Mucosa of rectum (tissue), 2 donors: ENCODE measurements at regions not wholly inside any gene's neighbourhood (a gene's known extent, or its start where the extent isn't known, plus 50 kb on each side); places are given as distances from the start of the nearest gene placed in this dataset.
"Not testable (repeated sequence)": the region's sequence is repeated elsewhere in the genome, so short reads cannot be mapped to it uniquely, and the experiment has no call there.

Source experiments
- H3K27ac ChIP-seq, 2 donors: one replicate each; pipeline ENCODE4 v1.7.0; 2013; ENCODE audit warnings: inconsistent platforms in 2 of 2, low read depth in 2 of 2, low read length in 2 of 2
- H3K27me3 ChIP-seq, 2 donors: one replicate each; pipeline ENCODE4 v1.7.0; 2013; ENCODE audit warnings: low read length in 2 of 2; ENCODE audit not compliant: control insufficient read depth in 2 of 2, insufficient read depth in 2 of 2
- H3K36me3 ChIP-seq, 2 donors: one replicate each; pipeline ENCODE4 v1.7.0; 2013; ENCODE audit warnings: low read length in 2 of 2; ENCODE audit not compliant: control insufficient read depth in 2 of 2, insufficient read depth in 2 of 2
- H3K4me1 ChIP-seq, 2 donors: one replicate each; pipeline ENCODE4 v1.7.0; 2013; ENCODE audit warnings: low read length in 2 of 2, mild to moderate bottlenecking in 1 of 2; ENCODE audit not compliant: control insufficient read depth in 2 of 2, insufficient read depth in 2 of 2
- H3K4me3 ChIP-seq, 2 donors: one replicate each; pipeline ENCODE4 v1.7.0; 2013; ENCODE audit warnings: low read length in 2 of 2
- H3K9ac ChIP-seq, 2 donors: one replicate each; pipeline ENCODE4 v1.7.0; 2013; ENCODE audit warnings: low read length in 2 of 2, low read depth in 1 of 2, mild to moderate bottlenecking in 1 of 2
- H3K9me3 ChIP-seq, 2 donors: one replicate each; pipeline ENCODE4 v1.7.0; 2013; ENCODE audit warnings: low read length in 2 of 2; ENCODE audit not compliant: control insufficient read depth in 2 of 2
- donor health status: healthy.
- donor health status: Normal muscosa, but diverticular disease.

DNA sequence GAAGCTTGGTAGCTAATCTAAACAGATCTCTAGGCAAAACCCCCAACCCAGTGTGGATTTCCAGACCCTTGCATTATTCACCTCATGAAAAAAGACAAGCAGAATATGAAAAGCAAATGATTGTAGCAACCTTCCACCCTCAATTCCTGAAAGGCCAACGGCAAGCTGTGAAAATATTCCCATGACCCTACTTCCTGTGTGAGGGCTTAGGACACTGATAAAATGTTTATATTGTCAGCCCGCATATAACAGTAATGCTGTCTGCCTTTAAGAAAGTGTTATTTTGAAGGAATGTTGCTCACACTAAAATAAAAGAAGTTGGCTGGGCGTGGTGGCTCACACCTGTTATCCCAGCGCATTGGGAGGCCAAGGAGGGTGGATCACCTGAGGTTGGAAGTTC lies 233.5 kb upstream of the NRIP1 start:
- H3K9me3 ChIP-seq, result no peaks in the 10 kb centered on the region
- H3K4me3 ChIP-seq, result no peak overlapping the region
- no peak overlapping the region for H3K9ac ChIP-seq
- H3K27ac ChIP-seq, result no peak overlapping the region
- H3K36me3 ChIP-seq, result no peaks in the 10 kb centered on the region
- peaks cover 0 to under 1% of the 10 kb centered on the region in 2 donors for H3K4me1 ChIP-seq
- no peaks in the 10 kb centered on the region for H3K27me3 ChIP-seq

DNA sequence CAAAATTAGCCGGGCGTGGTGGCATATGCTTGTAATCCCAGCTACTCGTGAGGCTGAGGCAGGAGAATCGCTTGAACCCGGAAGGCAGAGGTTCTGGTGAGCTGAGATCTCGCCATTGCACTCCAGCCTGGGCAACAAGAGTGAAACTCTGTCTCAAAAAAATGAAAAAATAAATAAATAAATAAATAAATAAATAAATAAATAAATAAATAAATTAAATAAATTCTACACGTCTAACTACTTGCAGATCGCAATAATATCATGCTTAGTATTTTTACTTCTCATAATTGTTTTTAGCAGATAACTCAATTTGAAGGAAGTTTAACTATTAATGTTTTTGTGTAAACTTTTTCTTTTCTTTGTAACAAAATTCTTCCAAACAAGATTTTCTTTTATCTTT lies 234.0 kb upstream of the NRIP1 start:
- H3K4me3 ChIP-seq, H3K9ac ChIP-seq, H3K27ac ChIP-seq, H3K36me3 ChIP-seq, H3K4me1 ChIP-seq, H3K27me3 ChIP-seq, H3K9me3 ChIP-seq: not testable (repeated sequence)

DNA sequence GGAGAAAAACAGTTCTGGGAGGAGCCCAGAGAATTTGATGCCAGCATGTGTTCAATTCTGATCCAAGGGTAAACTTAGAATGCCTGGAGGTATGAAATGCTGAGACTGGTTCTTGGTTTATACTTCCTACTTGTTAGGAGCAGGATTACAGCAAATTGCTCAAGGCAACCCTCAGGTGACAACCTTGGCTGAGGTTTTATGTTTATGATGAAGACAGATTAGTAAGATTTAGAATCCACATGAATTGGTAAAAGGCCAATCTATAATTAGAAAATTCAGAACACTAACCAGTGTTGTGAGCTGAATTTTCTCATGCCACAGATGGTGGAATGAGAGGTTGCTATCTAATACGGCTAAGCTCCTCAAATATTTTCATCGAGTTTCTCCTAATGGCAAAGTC lies 235.3 kb upstream of the NRIP1 start:
- Histone ChIP-seq H3K9ac (no peak overlapping the region), H3K27ac (no peak overlapping the region)

DNA sequence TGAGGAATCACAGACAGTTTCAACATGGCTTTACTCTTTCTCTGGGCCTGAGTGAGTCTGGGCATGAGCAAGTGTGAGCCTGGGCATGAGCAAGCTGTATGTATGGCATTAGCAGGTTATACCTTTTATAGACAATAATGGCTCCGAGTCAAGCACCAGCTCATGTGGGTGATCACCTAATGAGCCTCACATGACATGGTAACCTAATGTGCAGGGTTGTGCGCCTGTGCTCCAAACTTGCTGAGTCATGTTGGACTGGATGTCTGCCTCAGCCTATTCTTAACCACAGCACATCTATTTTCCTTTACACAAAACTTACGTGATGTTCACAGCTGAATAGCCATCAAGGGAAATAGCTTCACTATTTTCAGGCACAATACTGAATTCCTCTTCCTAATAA lies 236.2 kb upstream of the NRIP1 start:
- Histone ChIP-seq H3K9ac (no peak overlapping the region), H3K4me3 (no peak overlapping the region), H3K27ac (no peak overlapping the region), H3K36me3 (no peaks in the 10 kb centered on the region), H3K4me1 (no peaks in the 10 kb centered on the region), H3K27me3 (no peaks in the 10 kb centered on the region), H3K9me3 (no peaks in the 10 kb centered on the region)

More for the DNA sequence above, 235.3 kb upstream of the NRIP1 start:
- H3K4me3 ChIP-seq, result no peak overlapping the region
- no peaks in the 10 kb centered on the region for H3K4me1 ChIP-seq
- H3K27me3 ChIP-seq, result no peaks in the 10 kb centered on the region
- no peaks in the 10 kb centered on the region for H3K9me3 ChIP-seq
- H3K36me3 ChIP-seq, result no peaks in the 10 kb centered on the region

DNA sequence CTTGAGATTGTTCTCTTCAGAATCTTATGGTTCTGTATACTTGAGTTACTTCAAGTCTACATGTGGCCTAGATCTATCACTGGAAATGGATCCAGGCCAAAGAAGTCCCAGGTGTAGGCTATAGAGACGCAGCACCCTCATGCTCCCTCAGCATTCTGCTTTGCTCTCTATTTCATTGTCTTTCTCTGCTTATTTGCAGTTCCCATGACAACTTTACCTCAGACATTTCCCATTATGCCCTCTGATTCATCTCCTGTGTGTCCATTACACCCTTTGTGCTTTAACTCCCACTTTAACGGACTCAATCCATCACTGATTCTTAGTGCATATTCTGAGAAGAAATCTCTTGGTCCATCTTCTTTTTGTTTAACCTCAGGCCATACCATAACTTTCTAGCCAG lies 236.9 kb upstream of the NRIP1 start:
- no peaks in the 10 kb centered on the region for H3K27me3 ChIP-seq
- no peaks in the 10 kb centered on the region for H3K9me3 ChIP-seq
- H3K4me3 ChIP-seq, result no peak overlapping the region
- no peak overlapping the region for H3K27ac ChIP-seq
- no peaks in the 10 kb centered on the region for H3K36me3 ChIP-seq
- H3K9ac ChIP-seq, result no peak overlapping the region
- H3K4me1 ChIP-seq, result no peaks in the 10 kb centered on the region

DNA sequence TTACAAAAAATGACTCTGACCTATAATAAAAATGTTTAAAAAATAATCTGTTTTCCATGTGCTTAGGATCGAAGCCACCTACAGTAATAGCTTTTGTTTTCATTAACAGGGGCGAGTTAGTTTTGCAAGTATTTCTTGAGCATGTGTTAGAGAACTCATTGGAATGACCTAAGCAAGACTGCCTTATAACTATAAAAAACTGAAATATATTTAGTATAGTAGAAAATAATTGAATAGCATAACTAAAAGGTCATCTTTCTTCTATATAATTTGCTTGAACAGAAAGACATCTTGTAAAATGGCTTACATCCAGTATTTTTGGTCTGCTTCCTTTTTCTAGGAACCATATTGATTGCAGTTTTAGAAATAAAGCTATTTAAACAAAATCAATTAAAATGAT lies 241.5 kb upstream of the NRIP1 start:
- H3K27me3 ChIP-seq, result no peaks in the 10 kb centered on the region
- no peak overlapping the region for H3K4me3 ChIP-seq
- H3K36me3 ChIP-seq, result no peaks in the 10 kb centered on the region
- H3K9ac ChIP-seq, result no peak overlapping the region
- no peaks in the 10 kb centered on the region for H3K9me3 ChIP-seq
- H3K4me1 ChIP-seq, result no peaks in the 10 kb centered on the region
- H3K27ac ChIP-seq, result no peak overlapping the region

DNA sequence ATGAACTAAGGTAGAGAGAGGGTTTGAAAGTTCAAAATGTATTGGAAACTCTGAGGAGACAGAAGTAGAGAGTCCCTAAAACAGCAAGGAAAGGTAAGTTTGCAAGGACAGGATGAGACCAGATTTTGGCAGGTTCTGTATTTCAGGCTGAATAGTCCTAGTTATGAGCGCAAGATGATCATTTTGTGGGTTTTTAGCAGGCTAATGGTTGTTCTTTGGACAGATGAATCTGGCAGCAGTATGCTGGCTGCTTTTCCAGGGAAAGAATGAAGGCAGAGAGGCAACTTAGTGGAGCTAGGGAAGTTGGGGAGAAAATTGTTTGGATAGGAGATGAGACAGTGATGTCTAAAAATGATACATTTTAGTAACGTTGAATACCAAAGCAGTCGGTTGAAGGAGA lies 243.5 kb upstream of the NRIP1 start:
- Histone ChIP-seq H3K4me1 (no peaks in the 10 kb centered on the region), H3K27ac (no peak overlapping the region), H3K9me3 (no peaks in the 10 kb centered on the region), H3K36me3 (no peaks in the 10 kb centered on the region), H3K9ac (no peak overlapping the region), H3K27me3 (no peaks in the 10 kb centered on the region), H3K4me3 (no peak overlapping the region)

DNA sequence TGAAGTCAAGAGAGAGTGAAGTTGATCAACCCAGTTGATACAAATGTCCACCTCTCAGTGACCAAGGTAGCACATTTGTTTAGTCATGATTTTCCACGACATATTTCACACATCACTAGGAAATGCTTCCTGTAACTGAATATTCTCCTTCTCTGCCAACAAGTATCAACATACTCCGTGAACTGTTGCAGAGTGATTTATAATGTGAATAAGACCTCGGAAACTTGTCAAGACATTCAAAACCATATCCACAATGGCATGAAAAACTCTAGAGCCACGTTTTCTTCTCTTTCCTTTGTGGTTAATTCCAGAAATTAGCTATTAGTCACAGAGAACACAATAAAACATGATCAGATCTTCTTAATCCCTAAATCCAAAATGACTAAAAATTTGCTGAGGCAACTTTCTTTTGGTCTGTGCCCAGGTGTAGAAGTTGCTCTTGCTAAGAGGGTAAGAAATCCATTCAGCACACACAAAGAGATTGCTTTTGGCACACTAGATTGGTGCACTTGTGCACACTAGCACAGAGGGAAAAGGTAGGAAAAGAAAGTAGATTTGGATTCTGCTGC lies 244.3 kb upstream of the NRIP1 start:
- no peaks in the 10 kb centered on the region for H3K4me1 ChIP-seq
- no peak overlapping the region for H3K27ac ChIP-seq
- no peak overlapping the region for H3K9ac ChIP-seq
- H3K27me3 ChIP-seq, result no peaks in the 10 kb centered on the region
- no peaks in the 10 kb centered on the region for H3K36me3 ChIP-seq
- H3K4me3 ChIP-seq, result no peak overlapping the region
- no peaks in the 10 kb centered on the region for H3K9me3 ChIP-seq

DNA sequence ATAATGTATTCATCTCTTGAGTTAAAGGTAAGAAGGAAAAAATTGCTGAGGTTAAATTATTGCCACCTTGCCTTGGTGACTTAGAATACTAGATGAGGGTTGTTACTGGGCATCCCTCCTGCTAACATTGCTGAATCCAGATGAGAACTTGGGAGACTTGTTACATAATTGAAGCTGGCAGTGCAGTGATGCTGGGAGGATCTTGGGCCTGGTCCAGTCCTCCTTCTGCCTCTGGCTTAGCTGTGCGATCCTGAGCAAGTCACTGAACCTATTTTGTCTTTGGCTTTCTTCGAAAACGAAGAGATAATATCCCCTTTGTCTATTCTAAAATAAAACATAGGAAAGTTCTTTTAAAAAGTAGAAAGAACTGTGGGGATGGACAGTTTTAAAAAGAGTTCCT lies 244.9 kb upstream of the NRIP1 start:
- no peaks in the 10 kb centered on the region for H3K36me3 ChIP-seq
- no peak overlapping the region for H3K4me3 ChIP-seq
- no peak overlapping the region for H3K27ac ChIP-seq
- H3K9ac ChIP-seq, result no peak overlapping the region
- no peaks in the 10 kb centered on the region for H3K27me3 ChIP-seq
- H3K9me3 ChIP-seq, result no peaks in the 10 kb centered on the region
- no peaks in the 10 kb centered on the region for H3K4me1 ChIP-seq

DNA sequence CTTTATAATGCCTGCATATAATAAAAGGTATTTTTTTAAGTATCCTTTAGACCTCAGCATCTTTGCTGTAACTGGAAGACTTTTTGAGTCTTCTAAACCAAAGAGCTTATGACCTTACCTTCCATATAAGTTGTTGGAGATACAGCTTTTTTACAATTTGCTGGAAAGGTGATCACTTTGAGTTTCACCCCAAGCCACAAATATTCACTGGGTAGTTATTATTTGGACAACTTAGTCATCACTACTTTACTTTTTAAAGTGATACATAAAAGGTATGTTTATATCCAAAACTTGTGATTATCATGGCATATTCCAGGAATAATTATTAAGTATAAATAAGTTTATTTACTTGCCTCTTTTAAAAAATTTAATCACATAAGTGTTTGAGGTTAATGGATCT lies 246.7 kb upstream of the NRIP1 start:
- Histone ChIP-seq H3K9me3 (no peaks in the 10 kb centered on the region), H3K27me3 (no peaks in the 10 kb centered on the region), H3K36me3 (no peaks in the 10 kb centered on the region), H3K27ac (no peak overlapping the region), H3K4me3 (no peak overlapping the region), H3K4me1 (no peaks in the 10 kb centered on the region), H3K9ac (no peak overlapping the region)

DNA sequence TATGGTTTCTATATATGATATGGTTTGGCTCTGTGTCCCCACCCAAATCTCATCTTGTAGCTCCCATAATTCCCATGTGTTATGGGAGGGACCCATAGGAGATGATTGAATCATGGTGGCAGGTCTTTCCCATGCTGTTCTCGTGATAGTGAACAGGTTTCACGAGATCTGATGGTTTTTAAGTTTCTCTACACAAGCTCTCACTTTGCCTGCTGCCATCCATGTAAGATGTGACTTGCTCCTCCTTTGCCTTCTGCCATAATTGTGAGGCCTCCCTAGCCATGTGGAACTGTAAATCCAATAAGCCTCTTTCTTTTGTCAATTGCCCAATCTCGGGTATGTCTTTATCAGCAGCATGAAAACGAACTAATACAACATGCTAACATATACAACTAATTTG lies 252.2 kb upstream of the NRIP1 start:
- not testable (repeated sequence) for H3K36me3 ChIP-seq, H3K4me3 ChIP-seq, H3K27me3 ChIP-seq, H3K9me3 ChIP-seq, H3K4me1 ChIP-seq, H3K9ac ChIP-seq, H3K27ac ChIP-seq
